SJSA1 (cell line): ENCODE measurements at regions not wholly inside any gene's neighbourhood (a gene's known extent, or its start where the extent isn't known, plus 50 kb on each side); places are given as distances from the start of the nearest gene placed in this dataset.
"Not testable (repeated sequence)": the region's sequence is repeated elsewhere in the genome, so short reads cannot be mapped to it uniquely, and the experiment has no call there.

Experiments used
- DNase-seq, 2 experiments: peaks; one replicate each; pipeline ENCODE4 v3.0.0-alpha.2; 2015 to 2020; ENCODE audit warnings: low spot score in 2 of 2, low read depth in 1 of 2
- H3K27ac ChIP-seq: fragments of 250-450 bp; sonication (Bioruptor Pico); 2 replicates; pipeline ENCODE4 v1.5.1; 2020; ENCODE audit warnings: mild to moderate bottlenecking, moderate library complexity
- H3K27me3 ChIP-seq: fragments of 250-450 bp; sonication (Bioruptor Pico); replicated peaks from 2 replicates; pipeline ENCODE4 v1.5.1; 2020; ENCODE audit warnings: mild to moderate bottlenecking, moderate library complexity
- H3K36me3 ChIP-seq: fragments of 250-450 bp; sonication (Bioruptor Pico); 2 replicates; pipeline ENCODE4 v1.5.1; 2020; ENCODE audit warnings: mild to moderate bottlenecking
- H3K4me1 ChIP-seq: fragments of 250-450 bp; sonication (Bioruptor Pico); replicated peaks from 2 replicates; pipeline ENCODE4 v1.6.1; 2021; ENCODE audit warnings: mild to moderate bottlenecking
- H3K4me3 ChIP-seq: fragments of 250-450 bp; sonication (Bioruptor Pico); 2 replicates; pipeline ENCODE4 v1.5.1; 2020; ENCODE audit warnings: mild to moderate bottlenecking
- H3K9me3 ChIP-seq: fragments of 250-450 bp; sonication (Bioruptor Pico); replicated peaks from 2 replicates; pipeline ENCODE4 v1.5.1; 2020; ENCODE audit warnings: mild to moderate bottlenecking

DNA sequence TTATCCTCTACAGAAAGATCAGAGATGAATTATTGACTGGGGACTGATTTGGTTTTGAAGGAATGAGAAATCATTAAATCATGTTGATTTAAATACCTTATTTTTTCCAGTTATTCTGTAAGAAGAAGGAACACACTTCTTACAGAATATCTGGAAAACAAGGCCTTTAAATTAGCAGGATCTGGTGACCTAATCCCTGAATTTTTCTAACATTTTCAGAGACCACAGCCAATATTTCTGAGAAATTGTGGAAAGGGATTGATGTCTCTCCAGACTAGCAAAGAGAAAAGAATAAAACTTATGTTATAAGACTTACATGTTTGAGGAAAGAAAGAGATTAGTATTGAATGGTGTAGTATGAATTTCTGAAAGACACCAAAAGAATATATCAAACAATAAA lies 104.0 kb downstream of the KCNE4 start:
- no peaks in the 10 kb centered on the region for H3K36me3 ChIP-seq
- H3K27ac ChIP-seq, result no peak overlapping the region
- no peak for DNase-seq
- H3K27me3 ChIP-seq, result peaks cover 9% of the 10 kb centered on the region; the same call in 1 of the 2 replicates
- H3K4me1 ChIP-seq, result no peaks in the 10 kb centered on the region
- H3K9me3 ChIP-seq, result no peaks in the 10 kb centered on the region
- no peak overlapping the region for H3K4me3 ChIP-seq

DNA sequence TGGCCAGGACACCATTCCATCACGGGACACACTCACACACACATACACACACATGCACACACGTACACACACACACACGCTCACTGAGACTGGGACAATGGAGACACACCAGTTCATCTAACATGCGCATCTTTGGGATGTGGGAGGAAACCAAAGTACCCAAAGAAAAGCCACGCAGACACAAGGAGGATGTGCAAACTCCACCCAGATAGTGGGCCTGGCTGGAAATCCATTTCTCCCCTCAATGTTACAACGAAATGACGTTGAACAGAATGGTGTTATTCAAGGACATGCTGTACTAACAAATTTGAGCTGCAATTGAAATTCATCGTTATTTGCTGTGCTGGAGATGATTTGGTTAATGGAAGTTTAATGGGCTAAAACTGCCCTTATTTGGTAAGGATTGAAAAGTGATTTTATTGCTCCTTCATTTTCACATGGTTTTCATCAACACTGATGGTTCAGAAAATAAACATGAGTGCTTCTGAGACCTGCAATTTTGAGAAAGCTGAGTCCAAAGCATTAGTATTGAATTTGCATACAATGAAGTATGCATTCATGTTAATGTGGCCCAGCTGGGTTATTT lies 110.0 kb downstream of the KCNE4 start:
- H3K27ac ChIP-seq, result no peak overlapping the region
- H3K27me3 ChIP-seq, result 0 out of 2 replicates have a peak, but pooled peaks cover 2% of the 10 kb centered on the region
- H3K36me3 ChIP-seq, result no peaks in the 10 kb centered on the region
- no peak for DNase-seq
- H3K4me3 ChIP-seq, result no peak overlapping the region
- H3K4me1 ChIP-seq, result no peaks in the 10 kb centered on the region
- H3K9me3 ChIP-seq, result no peaks in the 10 kb centered on the region

DNA sequence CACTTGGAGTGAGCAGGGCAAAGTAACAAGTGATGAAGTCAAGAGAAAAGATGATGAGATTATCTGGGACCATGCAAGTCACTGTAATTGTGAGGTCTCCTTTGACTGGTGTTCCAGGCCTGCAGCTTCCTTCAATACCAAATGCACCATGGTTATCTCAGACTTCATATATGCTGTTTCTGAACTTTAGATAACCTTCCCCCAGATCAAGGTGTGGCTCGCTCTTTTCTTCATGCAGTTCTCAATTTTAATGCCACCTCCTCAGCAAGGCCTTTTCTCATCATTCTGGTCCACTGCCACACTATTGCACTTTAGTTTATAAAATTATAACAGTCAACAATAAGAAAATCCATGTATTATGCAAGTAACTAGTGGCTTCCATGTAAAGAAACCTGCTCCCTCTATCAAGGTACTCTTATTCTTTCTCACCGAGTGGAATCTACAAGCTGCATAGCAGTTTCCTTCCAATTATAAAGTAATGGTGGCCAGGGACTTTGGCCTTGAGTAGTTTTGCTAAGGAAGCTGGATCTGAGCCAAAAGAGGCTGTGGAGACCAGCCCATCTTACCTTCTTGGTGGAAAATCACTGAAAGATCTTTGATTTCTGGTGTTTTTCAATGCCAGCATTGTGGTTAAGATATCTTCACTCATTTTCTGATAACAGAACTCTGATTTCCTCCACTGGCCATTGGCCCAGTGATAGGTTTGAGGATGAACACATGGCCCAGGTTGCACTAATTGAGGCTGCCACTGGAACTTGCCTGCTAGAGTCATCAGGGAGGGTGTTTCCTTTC lies 113.6 kb downstream of the KCNE4 start:
- H3K27ac ChIP-seq, result no peak overlapping the region
- H3K4me1 ChIP-seq, result no peaks in the 10 kb centered on the region
- H3K36me3 ChIP-seq, result no peaks in the 10 kb centered on the region

DNA sequence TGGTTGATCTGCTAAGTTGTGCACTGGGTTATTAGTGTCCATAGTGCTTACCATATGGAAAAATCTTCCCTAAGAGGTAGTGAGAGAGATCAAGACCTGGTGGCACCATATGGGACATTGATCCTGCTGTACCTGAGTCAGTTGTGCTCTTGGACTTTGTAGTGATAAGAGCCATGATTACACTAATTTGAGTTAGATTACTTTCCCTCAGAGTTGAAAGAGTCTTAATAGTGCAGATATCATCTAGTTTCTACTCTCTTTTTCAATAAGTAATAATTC lies 114.2 kb downstream of the KCNE4 start:
- Histone ChIP-seq H3K27ac (no peak overlapping the region), H3K4me3 (no peak overlapping the region), H3K4me1 (no peaks in the 10 kb centered on the region), H3K9me3 (no peaks in the 10 kb centered on the region), H3K36me3 (no peaks in the 10 kb centered on the region), H3K27me3 (no peaks in the 10 kb centered on the region)
- DNase-seq, result no peak

More for the DNA sequence above, 113.6 kb downstream of the KCNE4 start:
- Histone ChIP-seq H3K9me3 (no peaks in the 10 kb centered on the region), H3K27me3 (no peaks in the 10 kb centered on the region), H3K4me3 (no peak overlapping the region)
- no peak for DNase-seq

DNA sequence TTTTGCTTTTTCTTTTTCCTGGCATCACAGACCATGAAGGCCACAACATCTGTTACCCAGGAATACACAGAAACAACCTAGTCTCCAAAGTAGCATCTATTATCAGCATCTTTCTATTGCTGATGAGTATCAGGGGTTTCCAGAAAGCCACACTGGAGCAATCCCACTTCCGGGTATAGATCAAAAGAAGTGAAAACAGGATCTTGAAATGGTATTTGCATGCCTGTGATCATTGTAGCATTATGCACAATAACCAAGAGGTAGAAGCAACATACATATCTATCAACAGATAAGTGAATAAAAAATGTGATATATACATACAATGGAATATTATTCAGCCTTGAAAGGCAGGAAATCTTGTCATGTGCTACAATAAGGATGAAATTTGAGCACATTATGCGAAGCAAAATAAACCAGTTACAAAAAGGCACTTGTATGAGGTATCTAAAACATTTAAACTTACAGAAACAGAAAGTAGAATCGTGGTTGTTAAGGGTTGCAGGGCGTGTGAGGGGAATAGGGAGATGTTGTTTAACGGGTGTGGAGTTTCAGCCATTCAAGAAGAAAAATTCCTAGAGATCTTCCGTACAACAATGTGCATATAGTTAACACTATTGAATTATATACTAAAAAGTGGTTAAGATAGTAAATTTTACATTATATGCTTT lies 115.1 kb downstream of the KCNE4 start:
- no peaks in the 10 kb centered on the region for H3K36me3 ChIP-seq
- no peak overlapping the region for H3K4me3 ChIP-seq
- no peaks in the 10 kb centered on the region for H3K9me3 ChIP-seq
- no peak overlapping the region for H3K27ac ChIP-seq
- no peaks in the 10 kb centered on the region for H3K27me3 ChIP-seq
- H3K4me1 ChIP-seq, result no peaks in the 10 kb centered on the region
- no peak for DNase-seq

DNA sequence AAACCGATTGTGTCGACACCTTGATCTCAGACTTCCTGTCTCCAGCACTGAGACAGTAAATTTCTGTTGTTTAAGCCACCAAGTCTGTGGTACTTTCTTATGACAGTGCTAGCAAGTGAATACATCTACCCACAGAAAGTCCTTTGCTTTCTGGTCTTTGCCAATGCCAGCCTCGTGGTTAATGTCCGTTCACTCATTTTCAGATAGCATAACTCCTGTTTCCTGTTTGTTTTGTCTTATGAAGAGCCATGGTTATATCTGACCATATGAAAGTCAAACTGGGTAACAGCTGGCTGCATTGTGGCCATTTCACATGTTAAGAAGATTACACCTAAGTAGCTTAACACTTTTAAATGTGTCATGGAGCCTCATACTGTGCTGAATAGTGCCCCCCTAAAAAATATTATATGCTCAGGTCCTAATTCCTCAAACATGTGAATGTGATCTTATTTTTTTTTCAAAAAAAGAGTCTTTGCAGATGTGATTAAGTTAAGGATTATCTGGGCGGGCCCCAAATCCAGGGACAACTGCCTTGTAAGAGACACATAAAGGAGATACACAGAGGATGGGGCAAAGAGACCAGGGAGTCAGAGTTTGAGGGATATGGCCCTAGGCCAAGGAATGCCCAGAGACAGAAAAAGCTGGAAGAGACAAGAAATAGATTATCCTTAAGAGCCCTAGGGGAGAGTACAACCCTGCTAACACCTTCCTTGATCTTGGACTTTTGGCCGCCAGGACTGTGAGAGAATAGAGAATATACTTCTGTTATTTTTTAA lies 118.0 kb downstream of the KCNE4 start:
- H3K27ac ChIP-seq, result no peak overlapping the region
- H3K4me3 ChIP-seq, result no peak overlapping the region
- DNase-seq, result no peak
- no peaks in the 10 kb centered on the region for H3K9me3 ChIP-seq
- no peaks in the 10 kb centered on the region for H3K27me3 ChIP-seq
- H3K4me1 ChIP-seq, result no peaks in the 10 kb centered on the region
- no peaks in the 10 kb centered on the region for H3K36me3 ChIP-seq

DNA sequence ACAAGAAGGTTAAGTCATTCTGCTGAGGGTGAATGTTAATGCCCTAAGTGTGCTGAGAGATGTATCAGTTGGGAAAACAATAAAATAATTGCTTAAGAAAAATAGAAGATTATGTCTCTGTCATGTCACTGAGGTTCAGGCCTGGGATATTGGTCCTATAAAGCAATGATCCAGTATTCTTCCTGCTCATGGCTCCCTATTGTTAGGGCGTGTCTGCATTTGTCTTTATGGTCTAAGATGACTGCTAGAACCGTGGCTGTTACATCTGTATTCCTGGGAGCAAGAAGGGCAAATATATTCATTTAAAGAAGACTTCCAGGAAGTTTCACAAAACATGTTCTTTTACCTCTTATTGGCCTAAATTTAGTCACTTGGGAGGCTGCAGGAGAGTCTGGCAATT lies 125.0 kb downstream of the KCNE4 start:
- Histone ChIP-seq H3K4me3 (no peak overlapping the region), H3K9me3 (no peaks in the 10 kb centered on the region), H3K36me3 (no peaks in the 10 kb centered on the region), H3K27me3 (no peaks in the 10 kb centered on the region), H3K27ac (no peak overlapping the region), H3K4me1 (no peaks in the 10 kb centered on the region)
- no peak for DNase-seq

DNA sequence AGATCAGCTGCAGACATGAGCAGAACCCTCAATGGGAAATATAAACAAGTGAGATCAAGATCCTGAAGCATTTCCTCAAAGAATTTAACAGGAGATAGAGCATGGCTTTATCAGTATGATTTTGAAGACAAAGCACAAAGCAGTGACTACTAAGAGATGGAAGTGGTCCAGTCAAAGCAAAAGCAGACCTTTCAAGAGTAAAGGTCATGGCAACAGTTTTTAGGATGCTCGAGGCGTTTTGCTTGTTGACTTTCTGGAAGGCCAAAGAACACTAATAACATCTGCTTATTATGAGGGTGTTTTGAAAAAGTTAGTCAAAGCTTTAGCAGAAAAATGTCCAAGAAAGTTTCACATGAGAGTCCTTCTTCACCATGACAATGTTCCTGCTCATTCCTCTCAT lies 128.5 kb downstream of the KCNE4 start:
- no peaks in the 10 kb centered on the region for H3K27me3 ChIP-seq
- no peaks in the 10 kb centered on the region for H3K4me1 ChIP-seq
- H3K36me3 ChIP-seq, result no peaks in the 10 kb centered on the region
- no peak overlapping the region for H3K4me3 ChIP-seq
- H3K27ac ChIP-seq, result no peak overlapping the region
- no peak for DNase-seq
- no peaks in the 10 kb centered on the region for H3K9me3 ChIP-seq

DNA sequence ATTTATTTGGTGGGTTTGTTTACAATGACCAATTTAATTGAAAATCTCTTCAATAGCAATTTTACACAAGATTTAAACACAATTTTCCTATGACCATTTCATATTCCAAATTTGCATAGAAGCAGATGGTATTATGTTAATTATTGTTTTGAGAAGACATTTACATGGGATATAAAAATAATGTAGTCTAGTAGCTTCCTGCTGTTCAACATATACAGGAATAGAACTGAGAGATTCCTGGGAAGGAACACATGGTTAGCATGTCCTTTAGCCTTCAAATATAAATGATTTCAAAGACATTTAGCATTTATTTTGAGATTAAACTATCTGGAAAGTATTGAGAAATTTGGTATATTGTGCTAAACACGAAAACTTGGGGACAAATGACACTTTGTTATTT lies 129.6 kb downstream of the KCNE4 start:
- no peak for DNase-seq
- Histone ChIP-seq H3K9me3 (no peaks in the 10 kb centered on the region), H3K36me3 (no peaks in the 10 kb centered on the region), H3K27me3 (no peaks in the 10 kb centered on the region), H3K4me1 (no peaks in the 10 kb centered on the region), H3K27ac (no peak overlapping the region), H3K4me3 (no peak overlapping the region)

DNA sequence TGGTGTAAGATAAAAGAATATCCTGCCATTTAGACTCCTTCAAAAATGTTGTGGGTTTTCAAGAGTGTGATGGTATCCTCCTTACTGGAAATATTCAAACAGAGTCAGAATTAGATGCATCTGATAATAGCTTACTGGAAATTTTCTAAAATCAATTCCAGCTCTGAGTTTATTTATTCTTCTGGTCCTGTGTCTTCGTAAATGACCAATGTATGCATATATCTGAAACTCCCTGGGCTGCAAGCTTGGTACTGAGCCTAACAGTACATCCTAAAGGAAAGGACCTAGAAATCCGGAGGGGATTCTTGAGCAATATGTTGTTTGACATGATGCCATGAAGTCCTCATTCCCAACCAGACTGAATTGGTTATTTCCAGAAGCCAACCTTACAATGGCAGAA lies 130.4 kb downstream of the KCNE4 start:
- no peak overlapping the region for H3K27ac ChIP-seq
- H3K36me3 ChIP-seq, result no peaks in the 10 kb centered on the region
- no peaks in the 10 kb centered on the region for H3K27me3 ChIP-seq
- no peaks in the 10 kb centered on the region for H3K4me1 ChIP-seq
- no peak for DNase-seq
- no peaks in the 10 kb centered on the region for H3K9me3 ChIP-seq
- no peak overlapping the region for H3K4me3 ChIP-seq

DNA sequence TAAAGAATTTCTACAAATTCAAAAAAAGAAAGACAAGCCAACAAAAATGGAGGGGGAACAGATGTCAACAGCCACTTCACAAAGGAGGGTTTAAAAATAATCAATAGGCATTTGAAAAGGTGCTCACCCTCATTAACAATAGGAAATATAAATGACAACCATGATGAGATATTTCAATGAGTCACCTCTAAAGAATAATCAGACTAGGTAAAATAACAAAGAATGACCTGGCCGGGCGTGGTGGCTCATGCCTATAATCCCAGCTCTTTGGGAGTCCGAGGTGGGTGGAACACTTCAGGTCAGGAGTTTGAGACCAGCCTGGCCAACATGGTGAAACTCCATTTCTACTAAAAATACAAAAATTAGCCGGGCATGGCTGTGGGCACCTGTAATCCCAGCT lies 133.6 kb downstream of the KCNE4 start:
- no peak for DNase-seq
- H3K27ac ChIP-seq, result no peak overlapping the region
- H3K27me3 ChIP-seq, result no peaks in the 10 kb centered on the region
- H3K4me1 ChIP-seq, result no peaks in the 10 kb centered on the region
- H3K36me3 ChIP-seq, result no peaks in the 10 kb centered on the region
- H3K4me3 ChIP-seq, result no peak overlapping the region
- no peaks in the 10 kb centered on the region for H3K9me3 ChIP-seq

DNA sequence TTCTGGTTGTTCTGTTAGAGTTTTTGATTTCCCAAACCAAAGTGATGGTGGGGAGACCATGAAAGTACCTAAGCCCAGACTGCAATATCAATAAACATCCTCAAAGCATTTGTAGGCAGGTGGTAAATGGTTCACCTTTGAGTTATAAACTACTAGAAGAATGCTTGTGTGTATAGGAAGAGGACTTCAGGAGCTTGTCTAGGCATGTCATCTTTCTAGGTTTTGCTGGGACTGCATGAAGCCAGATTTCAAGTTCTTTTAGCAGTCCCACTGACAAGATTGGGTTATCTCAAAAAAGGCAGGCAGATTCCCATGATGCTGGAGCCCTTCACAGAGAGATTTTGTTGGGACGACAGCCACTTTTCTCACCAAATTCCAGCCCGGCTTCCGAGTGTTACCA lies 135.3 kb downstream of the KCNE4 start:
- no peaks in the 10 kb centered on the region for H3K27me3 ChIP-seq
- H3K9me3 ChIP-seq, result no peaks in the 10 kb centered on the region
- DNase-seq, result no peak
- H3K4me1 ChIP-seq, result no peaks in the 10 kb centered on the region
- H3K36me3 ChIP-seq, result no peaks in the 10 kb centered on the region
- no peak overlapping the region for H3K27ac ChIP-seq
- H3K4me3 ChIP-seq, result no peak overlapping the region

DNA sequence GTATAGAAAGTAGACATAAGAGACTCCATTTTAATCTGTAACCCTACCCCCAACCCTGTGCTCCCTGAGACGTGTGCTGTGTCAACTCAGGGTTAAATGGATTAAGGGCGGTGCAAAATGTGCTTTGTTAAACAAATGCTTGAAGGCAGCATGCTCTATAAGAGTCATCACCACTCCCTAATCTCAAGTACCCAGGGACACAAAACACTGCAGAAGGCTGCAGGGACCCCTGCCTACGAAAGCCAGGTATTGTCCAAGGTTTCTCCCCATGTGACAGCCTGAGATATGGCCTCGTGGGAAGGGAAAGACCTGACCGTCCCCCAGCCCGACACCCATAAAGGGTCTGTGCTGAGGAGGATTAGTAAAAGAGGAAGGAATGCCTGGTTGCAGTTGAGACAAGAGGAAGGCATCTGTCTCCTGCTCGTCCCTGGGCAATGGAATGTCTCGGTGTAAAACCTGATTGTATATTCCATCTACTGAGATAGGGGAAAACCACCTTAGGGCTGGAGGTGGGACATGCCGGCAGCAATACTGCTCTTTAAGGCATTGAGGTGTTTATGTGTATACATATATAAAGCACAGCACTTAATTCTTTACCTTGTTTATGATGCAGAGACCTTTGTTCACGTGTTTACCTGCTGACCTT lies 138.7 kb downstream of the KCNE4 start:
- not testable (repeated sequence) for H3K4me3 ChIP-seq, H3K27me3 ChIP-seq, DNase-seq, H3K9me3 ChIP-seq, H3K27ac ChIP-seq, H3K36me3 ChIP-seq, H3K4me1 ChIP-seq

DNA sequence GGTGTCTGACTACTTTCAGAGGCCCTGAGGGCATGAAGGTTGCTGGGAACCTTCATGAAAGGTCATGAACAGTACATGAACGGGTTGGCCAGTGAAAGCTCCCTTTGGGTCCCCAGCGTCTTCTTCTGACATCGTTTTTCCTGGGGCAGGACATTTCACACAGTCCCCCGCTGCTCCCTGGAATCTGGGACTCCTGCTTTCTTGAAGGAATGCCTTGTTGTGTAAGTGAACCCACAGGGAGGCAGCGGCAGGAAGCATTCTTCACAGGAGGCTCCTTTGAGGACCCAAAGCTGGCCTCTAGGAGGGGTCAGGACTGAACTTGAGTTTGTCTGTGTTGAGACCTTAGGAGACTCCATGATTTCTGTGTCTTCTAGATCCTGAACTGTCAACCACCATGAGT lies 144.3 kb downstream of the KCNE4 start:
- Histone ChIP-seq H3K4me3 (no peak overlapping the region), H3K4me1 (no peaks in the 10 kb centered on the region), H3K27me3 (no peaks in the 10 kb centered on the region), H3K27ac (no peak overlapping the region), H3K36me3 (no peaks in the 10 kb centered on the region), H3K9me3 (no peaks in the 10 kb centered on the region)
- no peak for DNase-seq
